ENCODE measurements at regions not wholly inside any gene's neighbourhood (a gene's known extent, or its start where the extent isn't known, plus 50 kb on each side); places are given as distances from the start of the nearest gene placed in this dataset.
"Not testable (repeated sequence)": the region's sequence is repeated elsewhere in the genome, so short reads cannot be mapped to it uniquely, and the experiment has no call there.

- DNase-seq (ENCODE audit: low read depth) = peak; percentile 63
These were observed 208.8 kb downstream of the RNF144B start for GRCh38 chr6:18595774-18596530.

- DNase-seq (ENCODE audit: low read depth) = no peak
These were observed 209.3 kb downstream of the RNF144B start for GRCh38 chr6:18596531-18596835.

GRCh38 chr6:18598551-18599264, 211.6 kb downstream of the RNF144B start:
- no peak for DNase-seq (ENCODE audit: low read depth)

GRCh38 chr6:18600255-18600654, 213.1 kb downstream of the RNF144B start:
- DNase-seq (ENCODE audit: low read depth) = no peak

GRCh38 chr6:18601516-18602020, 214.4 kb downstream of the RNF144B start:
- DNase-seq (ENCODE audit: low read depth) = no peak

- DNase-seq (ENCODE audit: low read depth) = no peak
These were observed 215.8 kb downstream of the RNF144B start for GRCh38 chr6:18602931-18603330.

GRCh38 chr6:18603361-18603760, 216.2 kb downstream of the RNF144B start:
- DNase-seq (ENCODE audit: low read depth) = no peak

- no peak for DNase-seq (ENCODE audit: low read depth)
These were observed 218.7 kb downstream of the RNF144B start for GRCh38 chr6:18605841-18606240.

GRCh38 chr6:18609715-18610114, 222.6 kb downstream of the RNF144B start:
- no peak for DNase-seq (ENCODE audit: low read depth)

GRCh38 chr6:18613319-18613925, 226.3 kb downstream of the RNF144B start:
- DNase-seq (ENCODE audit: low read depth) = no peak

- no peak for DNase-seq (ENCODE audit: low read depth)
These were observed 242.4 kb downstream of the RNF144B start for GRCh38 chr6:18629571-18629970.

- no peak for DNase-seq (ENCODE audit: low read depth)
These were observed 245.7 kb downstream of the RNF144B start for GRCh38 chr6:18632670-18633410.

- DNase-seq (ENCODE audit: low read depth) = no peak
These were observed 247.8 kb downstream of the RNF144B start for GRCh38 chr6:18634912-18635311.

GRCh38 chr6:18640134-18640533, 253.0 kb downstream of the RNF144B start:
- no peak for DNase-seq (ENCODE audit: low read depth)

- no peak for DNase-seq (ENCODE audit: low read depth)
These were observed 253.6 kb downstream of the RNF144B start for GRCh38 chr6:18640754-18641153.

GRCh38 chr6:18654821-18655220, 267.7 kb downstream of the RNF144B start:
- no peak for DNase-seq (ENCODE audit: low read depth)

- DNase-seq (ENCODE audit: low read depth) = no peak
These were observed 269.4 kb downstream of the RNF144B start for GRCh38 chr6:18656506-18656905.

- not testable (repeated sequence) for DNase-seq (ENCODE audit: low read depth)
These were observed 272.8 kb downstream of the RNF144B start for GRCh38 chr6:18659994-18660393.

- DNase-seq (ENCODE audit: low read depth) = no peak
These were observed 275.9 kb downstream of the RNF144B start for GRCh38 chr6:18663011-18663410.

GRCh38 chr6:18664401-18664800, 277.3 kb downstream of the RNF144B start:
- DNase-seq (ENCODE audit: low read depth) = no peak

- no peak for DNase-seq (ENCODE audit: low read depth)
These were observed 280.5 kb downstream of the RNF144B start for GRCh38 chr6:18667612-18668011.

GRCh38 chr6:18668994-18669393, 281.8 kb downstream of the RNF144B start:
- no peak for DNase-seq (ENCODE audit: low read depth)

Measured in Daoy (cell line).